Activated naive CD8-positive, alpha-beta T cell treated with anti-CD3 and anti-CD28 coated beads, Interleukin-2, amount 50 U/mL, for 24 hours (primary cell): ENCODE measurements at regions not wholly inside any gene's neighbourhood (a gene's known extent, or its start where the extent isn't known, plus 50 kb on each side); places are given as distances from the start of the nearest gene placed in this dataset.
"Not testable (repeated sequence)": the region's sequence is repeated elsewhere in the genome, so short reads cannot be mapped to it uniquely, and the experiment has no call there.

Source experiments
- ATAC-seq: fragments of 150-1000 bp; cut with Tn5 transposase; one replicate; pipeline ENCODE4 v1.10.0; 2021
- DNase-seq: peaks from one replicate; pipeline ENCODE4 v3.0.0; 2021
- H3K27ac Mint-ChIP-seq: one replicate; pipeline ENCODE4 v1.8.0; 2021; ENCODE audit warnings: mild to moderate bottlenecking, mixed read lengths
- H3K27me3 Mint-ChIP-seq: one replicate; pipeline ENCODE4 v1.8.0; 2021; ENCODE audit warnings: mixed read lengths
- H3K36me3 Mint-ChIP-seq: one replicate; pipeline ENCODE4 v1.8.0; 2021; ENCODE audit warnings: low read depth, mixed read lengths
- H3K4me1 Mint-ChIP-seq: one replicate; pipeline ENCODE4 v1.8.0; 2021; ENCODE audit warnings: mixed read lengths
- H3K4me3 Mint-ChIP-seq: one replicate; pipeline ENCODE4 v1.8.0; 2021; ENCODE audit warnings: mild to moderate bottlenecking, moderate library complexity, mixed read lengths
- H3K9me3 Mint-ChIP-seq: one replicate; pipeline ENCODE4 v1.8.0; 2021; ENCODE audit warnings: mixed read lengths

DNA sequence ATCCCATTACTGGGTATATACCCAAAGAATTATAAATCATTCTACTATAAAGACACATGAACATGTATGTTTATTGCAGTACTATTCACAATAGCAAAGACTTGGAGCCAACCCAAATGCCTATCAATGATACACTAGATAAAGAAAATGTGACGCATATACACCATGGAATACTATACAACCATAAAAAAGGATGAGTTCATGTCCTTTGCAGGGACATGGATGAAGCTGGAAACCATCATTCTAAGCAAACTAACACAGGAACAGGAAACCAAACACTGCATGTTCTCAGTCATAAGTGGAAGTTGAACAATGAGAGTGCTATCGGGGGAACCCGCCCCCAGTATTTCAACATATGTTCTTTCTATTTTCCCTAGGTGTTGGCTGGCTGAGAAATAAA, 232.0 kb downstream of the ZIC3 start:
- not testable (repeated sequence) for H3K4me3 Mint-ChIP-seq, ATAC-seq, H3K27ac Mint-ChIP-seq, H3K9me3 Mint-ChIP-seq, H3K36me3 Mint-ChIP-seq, DNase-seq, H3K27me3 Mint-ChIP-seq, H3K4me1 Mint-ChIP-seq

DNA sequence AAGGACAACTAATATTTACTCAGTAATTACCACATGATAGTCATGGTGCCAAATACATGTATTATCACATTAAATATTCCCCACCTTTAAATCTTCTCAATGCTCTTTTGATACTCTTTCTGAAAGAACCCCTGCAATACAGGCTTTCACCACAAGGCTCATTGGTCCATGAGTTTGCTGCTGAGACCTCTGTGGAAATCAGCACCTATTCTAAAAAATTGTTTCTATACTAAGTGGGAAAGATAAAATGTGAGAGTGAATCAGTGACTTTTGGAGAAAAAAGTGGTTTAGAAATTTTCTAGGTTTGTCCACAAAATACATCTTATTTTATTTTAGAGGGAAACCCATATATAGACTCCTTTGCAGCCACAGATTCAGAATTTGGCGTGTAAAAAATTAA, 257.3 kb downstream of the ZIC3 start:
- no peak for DNase-seq
- Mint-ChIP-seq H3K4me1 (no peaks in the 10 kb centered on the region), H3K36me3 (no peaks in the 10 kb centered on the region), H3K4me3 (no peak overlapping the region), H3K27ac (no peak overlapping the region), H3K27me3 (no peaks in the 10 kb centered on the region), H3K9me3 (no peaks in the 10 kb centered on the region)
- ATAC-seq = no peak

DNA sequence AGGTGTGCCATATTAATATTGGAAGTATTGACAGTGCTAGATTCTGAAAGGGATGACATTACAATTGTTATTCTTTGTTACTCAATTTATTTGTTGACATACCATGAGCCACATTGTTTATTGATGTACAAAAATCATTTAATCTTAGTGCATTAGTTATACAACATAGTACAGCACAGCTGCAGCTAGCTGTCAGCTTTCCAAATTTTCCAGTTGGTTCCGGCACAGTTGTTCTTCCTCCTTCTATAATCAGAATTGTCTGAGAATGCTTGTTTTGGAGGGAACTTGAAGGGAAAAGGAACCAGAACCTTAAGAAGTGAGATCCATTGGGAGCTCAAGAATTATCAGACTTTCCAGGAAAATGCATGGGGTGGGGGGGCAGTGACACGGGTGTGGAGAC, 281.4 kb downstream of the ZIC3 start:
- no peak overlapping the region for H3K4me3 Mint-ChIP-seq
- no peaks in the 10 kb centered on the region for H3K4me1 Mint-ChIP-seq
- H3K27me3 Mint-ChIP-seq = no peaks in the 10 kb centered on the region
- ATAC-seq = no peak
- H3K9me3 Mint-ChIP-seq = no peaks in the 10 kb centered on the region
- H3K27ac Mint-ChIP-seq = no peak overlapping the region
- no peak for DNase-seq
- no peaks in the 10 kb centered on the region for H3K36me3 Mint-ChIP-seq

DNA sequence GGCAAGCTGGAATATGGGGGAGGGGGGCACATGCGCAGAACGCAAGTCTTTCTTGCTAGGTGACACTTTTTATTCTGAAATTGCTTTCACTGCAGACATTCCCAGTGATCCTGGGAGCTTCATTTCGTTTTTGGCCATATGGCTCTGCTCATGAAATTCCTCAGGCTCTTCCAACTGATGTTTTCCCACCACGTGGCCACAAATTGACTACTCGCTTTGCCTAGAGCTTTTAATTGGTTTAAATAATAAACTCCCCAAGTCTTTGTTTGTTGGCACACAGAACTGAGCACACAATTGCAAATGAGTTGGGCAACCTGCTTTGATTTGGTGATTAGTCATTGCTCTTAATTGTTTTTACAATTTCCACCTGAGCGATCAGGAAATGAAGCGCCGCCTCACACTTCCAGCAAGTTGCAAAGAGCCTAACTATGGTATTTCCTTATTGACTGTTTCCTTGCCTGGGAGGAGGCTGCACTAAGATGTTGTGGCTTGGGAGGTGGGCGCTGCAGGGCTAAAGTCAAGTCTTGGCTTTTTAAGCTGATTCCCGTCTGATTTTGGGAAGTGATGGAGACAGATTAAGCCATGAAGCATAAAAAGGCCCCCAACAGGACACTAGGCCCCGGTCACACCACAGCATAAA, 282.5 kb downstream of the ZIC3 start:
- Mint-ChIP-seq H3K27ac (no peak overlapping the region), H3K9me3 (no peaks in the 10 kb centered on the region), H3K4me1 (no peaks in the 10 kb centered on the region), H3K4me3 (no peak overlapping the region), H3K36me3 (no peaks in the 10 kb centered on the region), H3K27me3 (no peaks in the 10 kb centered on the region)
- no peak for DNase-seq
- no peak for ATAC-seq

GRCh38 chrX:137852502-137852901, 286.6 kb downstream of the ZIC3 start:
- peaks cover 4% of the 10 kb centered on the region for H3K9me3 Mint-ChIP-seq
- ATAC-seq = no peak
- H3K27ac Mint-ChIP-seq = no peak overlapping the region
- no peak for DNase-seq
- H3K27me3 Mint-ChIP-seq = no peaks in the 10 kb centered on the region
- H3K36me3 Mint-ChIP-seq = no peaks in the 10 kb centered on the region
- H3K4me3 Mint-ChIP-seq = no peak overlapping the region
- no peaks in the 10 kb centered on the region for H3K4me1 Mint-ChIP-seq

DNA sequence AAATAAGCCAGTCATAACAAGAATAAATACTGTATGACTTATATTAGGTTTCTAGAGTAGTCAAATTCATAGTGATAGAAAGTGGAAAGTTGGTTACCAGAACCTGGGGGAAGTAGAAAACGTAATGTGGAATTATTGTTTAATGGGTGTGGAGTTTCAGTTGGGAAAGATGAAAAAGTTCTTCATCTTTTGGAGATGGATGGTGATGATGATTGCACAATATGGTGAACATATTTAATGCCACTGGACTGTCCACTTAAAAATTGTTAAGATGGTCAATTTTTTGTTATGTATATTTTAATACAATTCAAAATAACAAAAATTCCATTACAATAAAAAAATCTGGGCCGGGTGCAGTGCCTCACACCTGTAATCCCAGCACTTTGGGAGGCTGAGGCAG, 289.6 kb downstream of the ZIC3 start:
- no peaks in the 10 kb centered on the region for H3K4me1 Mint-ChIP-seq
- no peaks in the 10 kb centered on the region for H3K36me3 Mint-ChIP-seq
- ATAC-seq (no peak), DNase-seq (no peak)
- no peak overlapping the region for H3K4me3 Mint-ChIP-seq
- no peaks in the 10 kb centered on the region for H3K27me3 Mint-ChIP-seq
- H3K27ac Mint-ChIP-seq = no peak overlapping the region
- peaks cover 4% of the 10 kb centered on the region for H3K9me3 Mint-ChIP-seq

DNA sequence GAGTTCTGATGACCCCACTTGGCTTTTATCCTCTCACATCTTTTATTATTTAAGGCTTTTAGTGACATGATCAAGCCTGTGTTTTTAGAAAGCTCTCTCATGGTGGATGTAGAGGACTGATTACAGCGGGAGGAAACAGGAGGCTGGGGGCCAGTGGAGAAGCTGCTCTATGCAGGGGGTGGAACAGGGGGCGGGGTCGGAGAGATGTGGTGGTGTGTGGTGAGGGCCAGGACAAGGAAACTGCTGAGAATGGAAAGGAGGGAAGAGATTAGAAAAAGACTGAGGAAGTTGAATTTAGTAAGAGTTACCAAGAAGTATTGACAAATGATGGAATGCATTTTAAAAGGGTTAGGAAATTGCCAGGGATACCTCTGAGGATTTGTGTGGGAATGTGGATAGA, 292.2 kb downstream of the ZIC3 start:
- Mint-ChIP-seq H3K36me3 (no peaks in the 10 kb centered on the region), H3K4me1 (no peaks in the 10 kb centered on the region), H3K9me3 (peaks cover 4% of the 10 kb centered on the region), H3K27me3 (no peaks in the 10 kb centered on the region), H3K4me3 (no peak overlapping the region), H3K27ac (no peak overlapping the region)
- DNase-seq = no peak
- no peak for ATAC-seq

GRCh38 chrX:137878401-137878800, 312.5 kb downstream of the ZIC3 start:
- no peak overlapping the region for H3K27ac Mint-ChIP-seq
- H3K4me3 Mint-ChIP-seq = no peak overlapping the region
- DNase-seq = no peak
- no peaks in the 10 kb centered on the region for H3K36me3 Mint-ChIP-seq
- no peaks in the 10 kb centered on the region for H3K9me3 Mint-ChIP-seq
- peaks cover 3% of the 10 kb centered on the region for H3K27me3 Mint-ChIP-seq
- ATAC-seq = no peak
- no peaks in the 10 kb centered on the region for H3K4me1 Mint-ChIP-seq

- Mint-ChIP-seq H3K36me3 (no peaks in the 10 kb centered on the region), H3K9me3 (no peaks in the 10 kb centered on the region), H3K27ac (no peak overlapping the region), H3K4me3 (no peak overlapping the region), H3K4me1 (no peaks in the 10 kb centered on the region), H3K27me3 (no peaks in the 10 kb centered on the region)
- ATAC-seq = no peak
- DNase-seq = no peak
Observed at GRCh38 chrX:137882960-137883359, 317.0 kb downstream of the ZIC3 start.

GRCh38 chrX:137884813-137885212, 318.9 kb downstream of the ZIC3 start:
- ATAC-seq, H3K27me3 Mint-ChIP-seq, H3K9me3 Mint-ChIP-seq, H3K4me1 Mint-ChIP-seq, H3K27ac Mint-ChIP-seq, DNase-seq, H3K36me3 Mint-ChIP-seq, H3K4me3 Mint-ChIP-seq: not testable (repeated sequence)

DNA sequence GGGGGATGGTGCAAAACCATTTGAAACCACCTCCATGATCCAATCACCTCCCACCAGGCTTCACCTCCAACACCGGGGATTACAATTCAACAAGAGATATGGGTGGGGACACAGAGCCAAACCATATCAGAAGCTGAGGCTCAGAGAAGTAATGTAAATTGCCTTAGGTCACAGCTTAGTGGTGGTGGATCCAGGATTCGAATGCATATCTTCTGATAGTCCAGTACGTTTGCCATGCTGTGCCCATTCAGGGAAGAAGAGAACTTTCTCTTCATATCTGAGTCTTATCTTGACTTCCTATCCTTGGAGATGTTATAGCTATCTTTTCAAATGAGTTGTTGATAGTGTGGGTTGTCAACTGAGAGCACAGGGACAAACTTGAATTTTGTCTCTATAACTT, 325.5 kb downstream of the ZIC3 start:
- DNase-seq (no peak), ATAC-seq (no peak)
- no peaks in the 10 kb centered on the region for H3K27me3 Mint-ChIP-seq
- no peak overlapping the region for H3K27ac Mint-ChIP-seq
- no peaks in the 10 kb centered on the region for H3K9me3 Mint-ChIP-seq
- H3K36me3 Mint-ChIP-seq = no peaks in the 10 kb centered on the region
- no peaks in the 10 kb centered on the region for H3K4me1 Mint-ChIP-seq
- H3K4me3 Mint-ChIP-seq = no peak overlapping the region

DNA sequence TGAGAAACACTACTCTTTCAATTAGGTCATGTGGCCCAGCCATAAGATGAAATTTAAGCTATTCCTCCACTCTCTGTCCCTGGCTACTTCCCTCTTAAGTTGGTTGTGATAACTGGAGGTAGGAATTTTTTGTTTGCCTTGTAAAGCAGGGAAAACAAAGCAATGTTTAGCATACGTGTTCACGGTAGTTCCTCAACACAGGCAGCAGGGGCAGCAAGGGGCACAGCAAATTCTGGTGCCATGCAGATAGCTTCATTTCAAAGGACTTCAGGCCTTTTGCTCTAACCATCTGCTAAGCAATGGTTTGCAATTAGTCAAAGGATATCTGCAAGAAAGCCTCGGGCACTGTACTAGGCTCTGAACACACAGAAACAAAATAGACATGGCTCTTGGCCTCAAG, 330.2 kb downstream of the ZIC3 start:
- no peak overlapping the region for H3K27ac Mint-ChIP-seq
- H3K4me3 Mint-ChIP-seq = no peak overlapping the region
- no peaks in the 10 kb centered on the region for H3K4me1 Mint-ChIP-seq
- H3K27me3 Mint-ChIP-seq = no peaks in the 10 kb centered on the region
- no peaks in the 10 kb centered on the region for H3K36me3 Mint-ChIP-seq
- DNase-seq (no peak), ATAC-seq (no peak)
- no peaks in the 10 kb centered on the region for H3K9me3 Mint-ChIP-seq

GRCh38 chrX:137915466-137915865, 349.5 kb downstream of the ZIC3 start:
- Mint-ChIP-seq H3K27ac (no peak overlapping the region), H3K9me3 (no peaks in the 10 kb centered on the region), H3K36me3 (no peaks in the 10 kb centered on the region), H3K4me3 (no peak overlapping the region), H3K27me3 (no peaks in the 10 kb centered on the region), H3K4me1 (no peaks in the 10 kb centered on the region)
- no peak for ATAC-seq
- no peak for DNase-seq

- H3K4me1 Mint-ChIP-seq = no peaks in the 10 kb centered on the region
- no peaks in the 10 kb centered on the region for H3K36me3 Mint-ChIP-seq
- no peak overlapping the region for H3K27ac Mint-ChIP-seq
- H3K9me3 Mint-ChIP-seq = no peaks in the 10 kb centered on the region
- DNase-seq (no peak), ATAC-seq (no peak)
- no peaks in the 10 kb centered on the region for H3K27me3 Mint-ChIP-seq
- H3K4me3 Mint-ChIP-seq = no peak overlapping the region
Observed at GRCh38 chrX:137916090-137916746, 350.3 kb downstream of the ZIC3 start.

- no peak overlapping the region for H3K27ac Mint-ChIP-seq
- no peaks in the 10 kb centered on the region for H3K9me3 Mint-ChIP-seq
- no peaks in the 10 kb centered on the region for H3K36me3 Mint-ChIP-seq
- no peak for ATAC-seq
- no peaks in the 10 kb centered on the region for H3K4me1 Mint-ChIP-seq
- no peaks in the 10 kb centered on the region for H3K27me3 Mint-ChIP-seq
- no peak overlapping the region for H3K4me3 Mint-ChIP-seq
- DNase-seq = no peak
Observed at GRCh38 chrX:137926090-137926489, 360.2 kb downstream of the ZIC3 start.

DNA sequence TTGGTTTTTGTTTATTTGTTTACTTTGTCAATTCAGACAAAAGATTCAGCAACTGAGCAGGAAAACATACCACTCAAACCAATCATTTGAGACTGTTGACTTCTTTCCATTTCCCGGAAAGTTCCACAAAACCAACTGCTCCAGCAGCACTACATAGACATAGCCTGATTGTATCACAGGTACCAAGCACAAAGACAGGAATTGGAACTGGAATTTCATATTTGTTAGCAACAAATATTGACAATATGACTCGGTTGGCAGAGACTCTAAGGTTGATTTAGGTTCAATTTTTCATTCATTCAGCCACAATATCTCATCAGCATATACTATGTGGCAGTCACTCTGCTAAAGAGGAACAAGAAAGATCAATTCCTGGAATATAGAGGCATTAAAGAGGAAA, 364.0 kb downstream of the ZIC3 start:
- Mint-ChIP-seq H3K27ac (no peak overlapping the region), H3K4me1 (no peaks in the 10 kb centered on the region), H3K4me3 (no peak overlapping the region), H3K27me3 (no peaks in the 10 kb centered on the region), H3K36me3 (no peaks in the 10 kb centered on the region), H3K9me3 (peaks cover 6% of the 10 kb centered on the region)
- no peak for ATAC-seq
- no peak for DNase-seq
